ENCODE measurements at regions not wholly inside any gene's neighbourhood (a gene's known extent, or its start where the extent isn't known, plus 50 kb on each side); places are given as distances from the start of the nearest gene placed in this dataset.

- CTCF ChIA-PET, result interaction anchor here (0.8 to 1.9 kb wide), 2 partner anchors 10 to 75 kb away, joined by 3 to 6 read pairs; no protein-coding TSS in a partner anchor
- DNase-seq (ENCODE audit: extremely low spot score), result no peak
- POLR2A ChIA-PET, result no interaction called here
- TF ChIP-seq CTCF (IDR thresholded peaks at IDR 0.05; ENCODE audit: control extremely low read depth, extremely low read depth, low read depth, missing control alignments), result no peak
These were observed 165.9 kb downstream of the TMTC3 start for GRCh38 chr12:88307961-88308360.

- POLR2A ChIA-PET, result no interaction called here
- CTCF ChIA-PET, result interaction anchor here (0.8 to 1.9 kb wide), 2 partner anchors 10 to 74 kb away, joined by 3 to 6 read pairs; no protein-coding TSS in a partner anchor
- TF ChIP-seq CTCF (IDR thresholded peaks at IDR 0.05; ENCODE audit: control extremely low read depth, extremely low read depth, low read depth, missing control alignments), result no peak
- DNase-seq (ENCODE audit: extremely low spot score), result no peak
These were observed 166.7 kb downstream of the TMTC3 start for GRCh38 chr12:88308825-88309224.

- CTCF ChIA-PET, result interaction anchor here (0.9 to 1.3 kb wide), 2 partner anchors 8 to 10 kb away, joined by 3 to 4 read pairs; no protein-coding TSS in a partner anchor
- TF ChIP-seq CTCF (IDR thresholded peaks at IDR 0.05; ENCODE audit: control extremely low read depth, extremely low read depth, low read depth, missing control alignments), result no peak
- no peak for DNase-seq (ENCODE audit: extremely low spot score)
- POLR2A ChIA-PET, result no interaction called here
These were observed 167.4 kb downstream of the TMTC3 start for GRCh38 chr12:88309546-88309945.

DNA sequence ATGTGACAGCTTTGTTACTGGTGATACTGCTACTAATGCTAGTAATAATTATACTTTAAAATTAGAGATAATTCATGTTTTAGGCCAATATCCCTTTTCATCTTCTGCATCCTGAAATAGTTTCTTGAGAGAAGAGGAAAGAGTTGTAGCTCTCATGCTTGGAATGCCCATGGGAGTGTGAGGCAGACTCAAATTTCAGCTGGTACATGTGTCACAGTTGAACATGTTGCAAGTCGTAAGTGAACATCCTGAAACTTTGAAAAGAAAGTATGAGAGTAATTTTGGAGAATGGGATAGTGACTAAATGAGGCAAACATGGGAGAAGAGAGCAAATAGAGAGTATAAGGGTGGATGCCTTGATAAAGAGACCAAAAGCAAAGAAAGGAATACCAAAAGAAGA lies 168.0 kb downstream of the TMTC3 start:
- CTCF ChIA-PET, result interaction anchor here (0.9 to 1.3 kb wide), 2 partner anchors 9 to 10 kb away, joined by 3 to 4 read pairs; no protein-coding TSS in a partner anchor
- POLR2A ChIA-PET, result no interaction called here
- DNase-seq (ENCODE audit: extremely low spot score), result no peak
- TF ChIP-seq CTCF (IDR thresholded peaks at IDR 0.05; ENCODE audit: control extremely low read depth, extremely low read depth, low read depth, missing control alignments), result no peak

DNA sequence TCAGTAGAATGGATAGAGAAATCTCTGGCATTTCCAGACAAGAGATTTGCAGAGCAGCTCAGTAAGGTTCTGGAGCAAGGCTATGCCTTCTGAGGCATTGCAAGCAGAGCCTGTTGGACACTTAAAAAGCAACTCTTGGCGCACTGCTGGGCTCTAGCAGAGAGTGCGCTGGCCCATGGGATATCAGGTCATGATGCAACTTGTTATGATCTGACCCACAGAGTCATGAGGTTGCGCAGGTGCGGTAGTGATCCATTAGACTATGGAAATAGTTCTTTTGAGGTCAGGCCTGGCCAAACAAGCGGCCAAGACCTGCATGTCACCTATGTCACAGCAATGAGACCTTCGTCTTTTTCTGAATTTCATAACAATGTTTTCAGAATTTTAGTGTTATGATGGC lies 168.6 kb downstream of the TMTC3 start:
- POLR2A ChIA-PET, result no interaction called here
- CTCF ChIA-PET, result interaction anchor here (1.3 kb wide), 1 partner anchor 11 kb away, joined by 4 read pairs; no protein-coding TSS in a partner anchor
- DNase-seq (ENCODE audit: extremely low spot score), result no peak
- no peak for TF ChIP-seq CTCF (IDR thresholded peaks at IDR 0.05; ENCODE audit: control extremely low read depth, extremely low read depth, low read depth, missing control alignments)

GRCh38 chr12:88313554-88313953 lies 171.4 kb downstream of the TMTC3 start:
- POLR2A ChIA-PET, result no interaction called here
- no peak for DNase-seq (ENCODE audit: extremely low spot score)
- no peak for TF ChIP-seq CTCF (IDR thresholded peaks at IDR 0.05; ENCODE audit: control extremely low read depth, extremely low read depth, low read depth, missing control alignments)
- CTCF ChIA-PET, result no interaction called here

GRCh38 chr12:88314706-88315105 lies 172.6 kb downstream of the TMTC3 start:
- DNase-seq (ENCODE audit: extremely low spot score), result no peak
- CTCF ChIA-PET, result no interaction called here
- no peak for TF ChIP-seq CTCF (IDR thresholded peaks at IDR 0.05; ENCODE audit: control extremely low read depth, extremely low read depth, low read depth, missing control alignments)
- POLR2A ChIA-PET, result no interaction called here
